B cell (primary cell): ENCODE measurements at regions not wholly inside any gene's neighbourhood (a gene's known extent, or its start where the extent isn't known, plus 50 kb on each side); places are given as distances from the start of the nearest gene placed in this dataset.

Source experiments
- ATAC-seq: fragments of 200-7000 bp; cut with Tn5 transposase; one replicate; pipeline ENCODE4 v1.10.0; 2021; ENCODE audit warnings: low read depth, mild to moderate bottlenecking, moderate number of reproducible peaks, moderate library complexity
- CTCF ChIA-PET: fragments of 350-600 bp; sonication (Branson Sonifier 250); formaldehyde crosslinking; loops from one replicate; lab custom pipeline; 2021; ENCODE audit warnings: antibody characterized with exemption, inconsistent platforms; lab: Charles Lee
- POLR2A ChIA-PET: fragments of 350-600 bp; sonication (Branson Sonifier 250); formaldehyde crosslinking; loops from one replicate; lab custom pipeline; 2021; ENCODE audit warnings: antibody characterized with exemption; lab: Charles Lee
- DNase-seq: peaks from one replicate; pipeline ENCODE4 v3.0.0; 2013
- H2AFZ ChIP-seq: 2 replicates; pipeline ENCODE4 v1.6.1; 2012; ENCODE audit warnings: mild to moderate bottlenecking, low read depth, low read length; ENCODE audit not compliant: insufficient read depth, poor library complexity, severe bottlenecking
- H3K27ac ChIP-seq, 2 donors: 1 replicate in 1 of 2; 2 replicates in 1 of 2; pipeline ENCODE4 v1.5.1; 2012 to 2013; ENCODE audit warnings: low read length in 2 of 2, mild to moderate bottlenecking in 2 of 2, moderate library complexity in 1 of 2
- H3K27me3 ChIP-seq, 4 experiments: fragments of 200-600 bp in 1 of 4; sonication (generic) in 1 of 4; replicated peaks in 1 of 4; 1 replicate in 2 of 4; 2 replicates in 2 of 4; pipeline versions ENCODE4 v1.6.1 to v1.7.0; 2013 to 2016; ENCODE audit warnings: low read length in 3 of 4, mild to moderate bottlenecking in 2 of 4, mixed read lengths in 1 of 4, moderate library complexity in 1 of 4; ENCODE audit not compliant: insufficient read depth in 4 of 4, control insufficient read depth in 3 of 4; ENCODE audit errors: control extremely low read depth in 1 of 4
- H3K36me3 ChIP-seq, 2 experiments: replicated peaks in 1 of 2; 1 replicate in 1 of 2; 2 replicates in 1 of 2; pipeline versions ENCODE4 v1.6.1 to v1.7.1; 2013; ENCODE audit warnings: low read length in 1 of 2; ENCODE audit not compliant: insufficient read depth in 2 of 2, control insufficient read depth in 1 of 2; ENCODE audit errors: control extremely low read depth in 1 of 2, extremely low read depth in 1 of 2
- H3K4me1 ChIP-seq, 2 donors: fragments of 200-600 bp in 1 of 2; sonication (generic) in 1 of 2; 1 replicate in 1 of 2; 2 replicates in 1 of 2; pipeline versions ENCODE4 v1.5.1 to v1.6.1; 2013 to 2017; ENCODE audit warnings: low read length in 2 of 2; ENCODE audit not compliant: control insufficient read depth in 2 of 2, insufficient read depth in 2 of 2
- H3K4me2 ChIP-seq: replicated peaks from 2 replicates; pipeline ENCODE3; 2012; ENCODE audit warnings: mild to moderate bottlenecking, low read depth, low read length; ENCODE audit not compliant: poor library complexity, severe bottlenecking
- H3K4me3 ChIP-seq, 5 experiments: fragments of 200-600 bp in 1 of 5; sonication (generic) in 1 of 5; 1 replicate in 3 of 5; 2 replicates in 2 of 5; pipeline versions ENCODE4 v1.5.1 to v1.7.0; 2011 to 2016; ENCODE audit warnings: low read length in 4 of 5, mild to moderate bottlenecking in 4 of 5, low read depth in 2 of 5, control low read depth in 1 of 5, moderate library complexity in 1 of 5; ENCODE audit not compliant: insufficient read depth in 1 of 5; ENCODE audit errors: control extremely low read depth in 1 of 5, extremely low read depth in 1 of 5
- H3K79me2 ChIP-seq: fragments of 200-600 bp; sonication (generic); one replicate; pipeline ENCODE4 v1.6.0; 2016; ENCODE audit warnings: low read length; ENCODE audit not compliant: control insufficient read depth, insufficient read depth
- H3K9ac ChIP-seq: fragments of 200-600 bp; sonication (generic); 2 replicates; pipeline ENCODE4 v1.6.1; 2017; ENCODE audit warnings: mild to moderate bottlenecking, low read length, moderate library complexity
- H3K9me3 ChIP-seq, 3 donors: one replicate each; pipeline versions ENCODE4 v1.6.1 to v1.7.1; 2013; ENCODE audit warnings: low read length in 2 of 3; ENCODE audit not compliant: control insufficient read depth in 2 of 3, insufficient read depth in 1 of 3; ENCODE audit errors: control extremely low read depth in 1 of 3
- H4K20me1 ChIP-seq: 2 replicates; pipeline ENCODE4 v1.6.0; 2012; ENCODE audit warnings: mild to moderate bottlenecking, low read length; ENCODE audit not compliant: insufficient read depth, control insufficient read depth, poor library complexity, severe bottlenecking
- H3K27ac Mint-ChIP-seq: one replicate; pipeline ENCODE4 v1.8.0; 2021; ENCODE audit warnings: mixed read lengths
- H3K27me3 Mint-ChIP-seq: one replicate; pipeline ENCODE4 v1.8.0; 2021; ENCODE audit warnings: mixed read lengths
- H3K4me1 Mint-ChIP-seq: one replicate; pipeline ENCODE4 v1.8.0; 2021; ENCODE audit warnings: mixed read lengths
- H3K4me3 Mint-ChIP-seq: one replicate; pipeline ENCODE4 v1.8.0; 2021; ENCODE audit warnings: mixed read lengths
- H3K9me3 Mint-ChIP-seq: one replicate; pipeline ENCODE4 v1.8.0; 2022; ENCODE audit warnings: mixed read lengths; ENCODE audit not compliant: insufficient read depth
- CTCF ChIP-seq: fragments of 200-600 bp; IDR thresholded peaks from one replicate; pipeline ENCODE4 v1.8.0; 2022; ENCODE audit warnings: antibody characterized with exemption, mild to moderate bottlenecking
- EZH2 ChIP-seq: IDR thresholded peaks from 2 replicates; pipeline ENCODE4 v1.6.1; 2012; ENCODE audit warnings: borderline replicate concordance, low read depth, mild to moderate bottlenecking, moderate library complexity, low read length; ENCODE audit not compliant: insufficient read depth, poor library complexity, severe bottlenecking
- WGBS: methylation state at CpG from one replicate; pipeline ENCODE4 v1.1.5; 2013; ENCODE audit warnings: missing lambda C conversion rate; ENCODE audit not compliant: insufficient coverage; 5-methylcytosine and 5-hydroxymethylcytosine counted together
- intact Hi-C: fragments of 100-400 bp; cut with micrococcal nuclease; formaldehyde crosslinking; loops from one replicate; pipeline ENCODE4 v1.10.0; 2022

GRCh38 chr18:75553021-75553420 is 125.5 kb upstream of the SMIM21 start:
- Histone ChIP-seq H3K79me2 (no peaks in the 10 kb centered on the region), H3K4me1 (no peaks in the 10 kb centered on the region), H3K27ac (no peak overlapping the region), H3K9me3 (no peaks in the 10 kb centered on the region), H2AFZ (no peak overlapping the region), H3K9ac (no peak overlapping the region), H3K4me2 (no peak overlapping the region), H3K36me3 (no peaks in the 10 kb centered on the region), H3K27me3 (no peaks in the 10 kb centered on the region), H4K20me1 (no peaks in the 10 kb centered on the region), H3K4me3 (no peak overlapping the region)
- WGBS = 84% methylated on average over 8 of the region's 8 CpGs
- ATAC-seq = no peak
- DNase-seq = no peak
- Mint-ChIP-seq H3K27ac (no peak overlapping the region), H3K27me3 (peaks cover 13% of the 10 kb centered on the region), H3K9me3 (no peaks in the 10 kb centered on the region), H3K4me1 (no peaks in the 10 kb centered on the region), H3K4me3 (no peak overlapping the region)
- TF ChIP-seq EZH2 (no peak), CTCF (no peak)
- CTCF ChIA-PET = no interaction called here
- POLR2A ChIA-PET = no interaction called here
- intact Hi-C loops = no loop called here

GRCh38 chr18:75551071-75551470 is 123.6 kb upstream of the SMIM21 start:
- Histone ChIP-seq H2AFZ (no peak overlapping the region), H3K4me3 (no peak overlapping the region), H3K27me3 (no peaks in the 10 kb centered on the region), H3K27ac (no peak overlapping the region), H3K79me2 (no peaks in the 10 kb centered on the region), H3K36me3 (no peaks in the 10 kb centered on the region), H3K4me1 (no peaks in the 10 kb centered on the region), H3K9me3 (peaks cover 0 to 3% (median 0%) of the 10 kb centered on the region in 3 donors), H3K9ac (no peak overlapping the region), H4K20me1 (no peaks in the 10 kb centered on the region), H3K4me2 (no peak overlapping the region)
- no peaks in the 10 kb centered on the region for H3K4me1 Mint-ChIP-seq
- WGBS = 54% methylated on average over 4 of the region's 4 CpGs
- TF ChIP-seq CTCF (no peak), EZH2 (no peak)
- peaks cover 13% of the 10 kb centered on the region for H3K27me3 Mint-ChIP-seq
- no peak overlapping the region for H3K4me3 Mint-ChIP-seq
- intact Hi-C loops = no loop called here
- ChIA-PET CTCF (no interaction called here), POLR2A (no interaction called here)
- no peak overlapping the region for H3K27ac Mint-ChIP-seq
- DNase-seq = no peak
- no peak for ATAC-seq
- no peaks in the 10 kb centered on the region for H3K9me3 Mint-ChIP-seq
